IMR-90 (cell line): ENCODE measurements at regions not wholly inside any gene's neighbourhood (a gene's known extent, or its start where the extent isn't known, plus 50 kb on each side); places are given as distances from the start of the nearest gene placed in this dataset.

Experiments
- ATAC-seq: fragments of 200-7000 bp; cut with Tn5 transposase; 2 replicates; pipeline ENCODE4 v1.9.1; 2020; ENCODE audit warnings: low read depth, mild to moderate bottlenecking, moderate library complexity
- BruUV-seq: library from RNA; stranded (reverse); fragments of 400-500 nt; replicated peaks from 2 replicates; lab custom pipeline; 2021; lab: Mats Ljungman, UMichigan
- CTCF ChIA-PET: fragments of 300-600 bp; formaldehyde crosslinking; extraction: SDS; loops from one replicate; lab custom pipeline; 2021; ENCODE audit warnings: antibody characterized with exemption; lab: Yijun Ruan, JAX
- POLR2A ChIA-PET: fragments of 300-600 bp; sonication (Branson Sonifier 250); formaldehyde crosslinking; loops from one replicate; lab custom pipeline; 2022; ENCODE audit warnings: antibody characterized with exemption; ENCODE audit not compliant: unreplicated experiment; lab: Charles Lee
- DNase-seq: peaks from one replicate; pipeline ENCODE4 v3.0.0; 2013
- H2AFZ ChIP-seq: replicated peaks from 2 replicates; pipeline ENCODE3; 2013; ENCODE audit warnings: low read length, mild to moderate bottlenecking; ENCODE audit not compliant: poor library complexity
- H2AK5ac ChIP-seq: 2 replicates; pipeline ENCODE4 v1.6.1; 2013; ENCODE audit warnings: low read depth, low read length, inconsistent platforms
- H2AK9ac ChIP-seq: replicated peaks from 2 replicates; pipeline ENCODE3; 2013; ENCODE audit warnings: mild to moderate bottlenecking, low read depth, low read length, moderate library complexity; ENCODE audit not compliant: poor library complexity
- H2BK120ac ChIP-seq: 2 replicates; pipeline ENCODE4 v1.6.1; 2013; ENCODE audit warnings: low read depth, low read length, inconsistent platforms
- H2BK15ac ChIP-seq: 3 replicates; pipeline ENCODE4 v1.6.1; 2013; ENCODE audit warnings: low read depth, low read length, inconsistent platforms
- H2BK20ac ChIP-seq: 2 replicates; pipeline ENCODE4 v1.6.1; 2013; ENCODE audit warnings: low read depth, mild to moderate bottlenecking, inconsistent platforms, low read length, moderate library complexity
- H2BK5ac ChIP-seq: 2 replicates; pipeline ENCODE4 v1.6.1; 2013; ENCODE audit warnings: mild to moderate bottlenecking, low read depth, low read length, inconsistent platforms; ENCODE audit not compliant: poor library complexity, severe bottlenecking
- H3K14ac ChIP-seq: replicated peaks from 2 replicates; pipeline ENCODE4 v1.6.1; 2013; ENCODE audit warnings: low read depth, low read length, inconsistent platforms
- H3K18ac ChIP-seq: 2 replicates; pipeline ENCODE4 v1.6.1; 2013; ENCODE audit warnings: low read depth, low read length, control low read depth
- H3K23ac ChIP-seq: 2 replicates; pipeline ENCODE4 v1.6.1; 2013; ENCODE audit warnings: low read depth, low read length, inconsistent platforms
- H3K27ac ChIP-seq: 2 replicates; pipeline ENCODE4 v1.5.1; 2013; ENCODE audit warnings: mild to moderate bottlenecking, control low read depth, low read length; ENCODE audit not compliant: insufficient read depth
- H3K27me3 ChIP-seq: 2 replicates; pipeline ENCODE4 v1.6.1; 2013; ENCODE audit warnings: low read length; ENCODE audit not compliant: control insufficient read depth, insufficient read depth
- H3K36me3 ChIP-seq: 2 replicates; pipeline ENCODE4 v1.6.1; 2013; ENCODE audit warnings: low read length, mixed read lengths; ENCODE audit not compliant: control insufficient read depth, insufficient read depth
- H3K4ac ChIP-seq: 2 replicates; pipeline ENCODE4 v1.6.1; 2013; ENCODE audit warnings: low read depth, low read length, inconsistent platforms
- H3K4me1 ChIP-seq: 2 replicates; pipeline ENCODE4 v1.6.1; 2013; ENCODE audit warnings: low read length, mixed read lengths; ENCODE audit not compliant: control insufficient read depth, insufficient read depth
- H3K4me2 ChIP-seq: 2 replicates; pipeline ENCODE4 v1.6.1; 2013; ENCODE audit warnings: low read depth, mild to moderate bottlenecking, control low read depth, low read length, moderate library complexity
- H3K4me3 ChIP-seq: 2 replicates; pipeline ENCODE4 v1.5.1; 2013; ENCODE audit warnings: low read depth, mild to moderate bottlenecking, control low read depth, low read length, moderate library complexity; ENCODE audit not compliant: insufficient read depth
- H3K56ac ChIP-seq: 2 replicates; pipeline ENCODE4 v1.6.1; 2013; ENCODE audit warnings: low read length, inconsistent platforms; ENCODE audit not compliant: insufficient read depth; ENCODE audit errors: extremely low read depth
- H3K79me1 ChIP-seq, 2 experiments: 2 replicates each; pipeline ENCODE4 v1.6.1; 2013; ENCODE audit warnings: low read length in 2 of 2, inconsistent platforms in 1 of 2, low read depth in 1 of 2
- H3K9ac ChIP-seq: 2 replicates; pipeline ENCODE4 v1.6.1; 2013; ENCODE audit warnings: low read depth, low read length, control low read depth
- H3K9me1 ChIP-seq: 2 replicates; pipeline ENCODE4 v1.6.1; 2013; ENCODE audit warnings: low read length, inconsistent platforms; ENCODE audit not compliant: insufficient read depth
- H3K9me3 ChIP-seq: 2 replicates; pipeline ENCODE4 v1.6.1; 2013; ENCODE audit warnings: low read length; ENCODE audit not compliant: control insufficient read depth, insufficient read depth
- H4K20me1 ChIP-seq: 2 replicates; pipeline ENCODE4 v1.6.1; 2013; ENCODE audit warnings: low read length, inconsistent platforms; ENCODE audit not compliant: insufficient read depth
- H4K5ac ChIP-seq: 2 replicates; pipeline ENCODE4 v1.6.1; 2013; ENCODE audit warnings: mild to moderate bottlenecking, low read depth, low read length, control low read depth
- H4K8ac ChIP-seq, 2 experiments: 2 replicates each; pipeline ENCODE4 v1.6.1; 2013; ENCODE audit warnings: low read depth in 2 of 2, low read length in 2 of 2, control low read depth in 1 of 2, inconsistent platforms in 1 of 2
- H4K91ac ChIP-seq: 2 replicates; pipeline ENCODE4 v1.6.1; 2013; ENCODE audit warnings: low read depth, low read length, inconsistent platforms; ENCODE audit not compliant: insufficient read depth
- CHD1 ChIP-seq: IDR thresholded peaks from 2 replicates; pipeline ENCODE4 v1.6.1; 2012; ENCODE audit warnings: low read depth, low read length, improper control_type of control experiment
- MAZ ChIP-seq: IDR thresholded peaks from 2 replicates; pipeline ENCODE4 v1.6.1; 2012; ENCODE audit warnings: low read depth, mild to moderate bottlenecking, low read length, improper control_type of control experiment, moderate library complexity, borderline replicate concordance
- NFE2L2 ChIP-seq: fragments of 150-350 bp; IDR thresholded peaks from 2 replicates; pipeline ENCODE4 v1.6.1; 2016; ENCODE audit warnings: low read depth, mild to moderate bottlenecking, low read length
- RCOR1 ChIP-seq: IDR thresholded peaks from 2 replicates; pipeline ENCODE4 v1.6.1; 2012; ENCODE audit warnings: mild to moderate bottlenecking, low read length, improper control_type of control experiment; ENCODE audit not compliant: insufficient replicate concordance
- WGBS, 2 experiments: methylation state at CpG; one replicate each; pipeline versions ENCODE4 v1.1.5 to v1.1.7; 2013; ENCODE audit warnings: missing lambda C conversion rate in 2 of 2; ENCODE audit not compliant: insufficient read length in 1 of 2; ENCODE audit errors: extremely low coverage in 2 of 2; 5-methylcytosine and 5-hydroxymethylcytosine counted together
- dilution Hi-C: fragments of 300-500 bp; cut with HindIII; formaldehyde crosslinking; loops from one replicate; pipeline ENCODE4 v1.14.3; 2018; ENCODE audit warnings: low sequenced_read_pairs; ENCODE audit not compliant: unreplicated experiment
- in situ Hi-C: fragments of 300-500 bp; cut with MboI; formaldehyde crosslinking; loops from 3 replicates; pipeline ENCODE4 v1.14.3; 2019; ENCODE audit warnings: low sequenced_read_pairs, inconsistent platforms, mixed read lengths
- intact Hi-C: fragments of 100-400 bp; cut with micrococcal nuclease; formaldehyde crosslinking; loops from 2 replicates; pipeline ENCODE4 v1.10.0; 2022
- TF ChIP-seq, protein P1 (sequence below): fragments of 150-350 bp; IDR thresholded peaks from 2 replicates; pipeline ENCODE4 v1.6.1; 2016; ENCODE audit warnings: low read depth, mild to moderate bottlenecking, low read length, moderate library complexity, borderline replicate concordance

DNA sequence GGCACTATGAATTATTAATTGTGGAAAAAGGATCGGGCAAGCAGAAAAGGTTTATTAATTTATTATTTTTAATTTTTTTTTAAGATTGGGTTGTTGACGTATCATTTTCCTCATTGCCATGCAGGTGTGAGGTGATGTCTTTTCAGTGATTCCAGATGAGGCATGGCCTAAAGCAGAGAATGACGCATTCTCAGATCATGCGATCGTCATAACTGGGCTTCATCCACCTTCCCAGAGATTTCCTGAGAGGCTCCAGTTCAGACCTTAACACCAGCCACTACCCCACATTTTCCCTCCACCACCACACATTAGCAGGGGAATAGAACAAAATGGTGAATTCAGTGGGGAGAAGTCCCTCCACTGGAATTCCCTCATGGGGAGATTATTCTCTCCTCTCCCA lies 518.4 kb upstream of the SPHKAP start:
- Histone ChIP-seq H4K8ac (no peak overlapping the region), H3K23ac (no peak overlapping the region), H2AK5ac (no peak overlapping the region), H3K9me3 (peaks cover 3% of the 10 kb centered on the region; the same call in 1 of the 2 replicates), H3K4ac (no peak overlapping the region), H3K9me1 (no peaks in the 10 kb centered on the region), H3K79me1 (no peaks in the 10 kb centered on the region), H3K56ac (no peak overlapping the region), H3K27ac (no peak overlapping the region), H2AK9ac (peak overlapping the region; percentile 28), H3K18ac (no peak overlapping the region), H2AFZ (no peak overlapping the region), H3K4me1 (no peaks in the 10 kb centered on the region), H3K4me2 (no peak overlapping the region), H3K36me3 (no peaks in the 10 kb centered on the region), H4K91ac (no peak overlapping the region), H3K9ac (no peak overlapping the region), H2BK120ac (no peak overlapping the region), H4K20me1 (no peaks in the 10 kb centered on the region), H2BK20ac (peak overlapping the region; percentile 85), H3K27me3 (no peaks in the 10 kb centered on the region), H3K4me3 (no peak overlapping the region), H2BK5ac (no peak overlapping the region), H2BK15ac (no peak overlapping the region), H3K14ac (no peak overlapping the region), H4K5ac (no peak overlapping the region)
- DNase-seq (no peak), ATAC-seq (no peak)
- intact Hi-C loops (no loop called here), in situ Hi-C loops (loop anchor here (25.0 kb wide), 1 partner anchor 887 kb away; no protein-coding TSS in a partner anchor), dilution Hi-C loops (no loop called here)
- 100% methylated on average over 1 of the region's 5 CpGs; no CpG with 5 or more reads in 1 of the 2 experiments for WGBS, 2 experiments
- BruUV-seq = no TSS peak
- ChIA-PET CTCF (no interaction called here), POLR2A (no interaction called here)
- TF ChIP-seq RCOR1 (no peak), NFE2L2 (no peak), MAZ (no peak), CHD1 (no peak)
- TF ChIP-seq, protein P1, sequence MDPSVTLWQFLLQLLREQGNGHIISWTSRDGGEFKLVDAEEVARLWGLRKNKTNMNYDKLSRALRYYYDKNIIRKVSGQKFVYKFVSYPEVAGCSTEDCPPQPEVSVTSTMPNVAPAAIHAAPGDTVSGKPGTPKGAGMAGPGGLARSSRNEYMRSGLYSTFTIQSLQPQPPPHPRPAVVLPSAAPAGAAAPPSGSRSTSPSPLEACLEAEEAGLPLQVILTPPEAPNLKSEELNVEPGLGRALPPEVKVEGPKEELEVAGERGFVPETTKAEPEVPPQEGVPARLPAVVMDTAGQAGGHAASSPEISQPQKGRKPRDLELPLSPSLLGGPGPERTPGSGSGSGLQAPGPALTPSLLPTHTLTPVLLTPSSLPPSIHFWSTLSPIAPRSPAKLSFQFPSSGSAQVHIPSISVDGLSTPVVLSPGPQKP = no peak
